CD4-positive, alpha-beta T cell (primary cell): ENCODE measurements at regions not wholly inside any gene's neighbourhood (a gene's known extent, or its start where the extent isn't known, plus 50 kb on each side); places are given as distances from the start of the nearest gene placed in this dataset.

Experiments used
- ATAC-seq: fragments of 200-7000 bp; cut with Tn5 transposase; one replicate; pipeline ENCODE4 v1.10.0; 2022; ENCODE audit warnings: mild to moderate bottlenecking; ENCODE audit not compliant: poor library complexity
- CTCF ChIA-PET: fragments of 350-600 bp; sonication (Branson Sonifier 250); formaldehyde crosslinking; loops from one replicate; lab custom pipeline; 2021; ENCODE audit warnings: antibody characterized with exemption, inconsistent platforms; lab: Charles Lee
- POLR2A ChIA-PET: fragments of 350-600 bp; sonication (Branson Sonifier 250); formaldehyde crosslinking; loops from one replicate; lab custom pipeline; 2021; ENCODE audit warnings: antibody characterized with exemption, inconsistent platforms; lab: Charles Lee
- DNase-seq, 14 experiments: peaks; one replicate each; pipeline ENCODE4 v3.0.0-alpha.2; 2013 to 2020; ENCODE audit warnings: mixed read lengths in 2 of 14
- H3K27ac ChIP-seq, 2 donors: one replicate each; pipeline versions ENCODE4 v1.5.1 to v1.7.0; 2013; ENCODE audit warnings: low read length in 2 of 2, low read depth in 1 of 2, mild to moderate bottlenecking in 1 of 2
- H3K27me3 ChIP-seq, 2 experiments: 1 replicate in 1 of 2; 2 replicates in 1 of 2; pipeline versions ENCODE4 v1.6.1 to v1.7.0; 2013; ENCODE audit warnings: low read length in 2 of 2, control low read depth in 1 of 2, mild to moderate bottlenecking in 1 of 2, moderate library complexity in 1 of 2; ENCODE audit not compliant: insufficient read depth in 2 of 2, control insufficient read depth in 1 of 2
- H3K36me3 ChIP-seq: one replicate; pipeline ENCODE4 v1.6.1; 2013; ENCODE audit warnings: low read length, control low read depth; ENCODE audit not compliant: insufficient read depth
- H3K4me1 ChIP-seq: one replicate; pipeline ENCODE4 v1.6.1; 2013; ENCODE audit warnings: low read length, control low read depth; ENCODE audit not compliant: insufficient read depth
- H3K4me3 ChIP-seq: one replicate; pipeline ENCODE4 v1.5.1; 2013; ENCODE audit warnings: mild to moderate bottlenecking, low read length, moderate library complexity
- H3K9me3 ChIP-seq, 2 experiments: 1 replicate in 1 of 2; 2 replicates in 1 of 2; pipeline versions ENCODE4 v1.6.1 to v1.7.0; 2013; ENCODE audit warnings: low read length in 2 of 2, mild to moderate bottlenecking in 2 of 2, control low read depth in 1 of 2, moderate library complexity in 1 of 2; ENCODE audit not compliant: control insufficient read depth in 1 of 2, insufficient read depth in 1 of 2
- H3K27ac Mint-ChIP-seq: one replicate; pipeline ENCODE4 v1.8.0; 2020; ENCODE audit warnings: mixed read lengths
- H3K27me3 Mint-ChIP-seq: one replicate; pipeline ENCODE4 v1.8.0; 2021; ENCODE audit warnings: mixed read lengths
- H3K36me3 Mint-ChIP-seq: one replicate; pipeline ENCODE4 v1.8.0; 2021; ENCODE audit warnings: low read depth, mixed read lengths
- H3K4me1 Mint-ChIP-seq: one replicate; pipeline ENCODE4 v1.8.0; 2021; ENCODE audit warnings: low read depth, mixed read lengths
- H3K4me3 Mint-ChIP-seq: one replicate; pipeline ENCODE4 v1.8.0; 2020; ENCODE audit warnings: mild to moderate bottlenecking, mixed read lengths
- H3K9me3 Mint-ChIP-seq: one replicate; pipeline ENCODE4 v1.8.0; 2020; ENCODE audit warnings: mixed read lengths
- CTCF ChIP-seq: fragments of 200-600 bp; IDR thresholded peaks from one replicate; pipeline ENCODE4 v1.8.0; 2022; ENCODE audit warnings: antibody characterized with exemption, mild to moderate bottlenecking
- intact Hi-C, 2 experiments: fragments of 100-400 bp; cut with DNase I in 1 of 2; cut with micrococcal nuclease in 1 of 2; formaldehyde crosslinking; loops; one replicate each; pipeline versions ENCODE4 v1.15.1 to v1.9.0; 2023 to 2025; cut with DNase I, micrococcal nuclease

GRCh38 chr4:37503261-37503660 lies 182.9 kb downstream of the RELL1 start:
- no peaks in the 10 kb centered on the region for H3K4me1 ChIP-seq
- intact Hi-C loops, result no loop called here
- no peak for DNase-seq
- H3K9me3 ChIP-seq, result peaks cover 7 to 15% of the 10 kb centered on the region in 2 experiments
- CTCF ChIA-PET, result no interaction called here
- ATAC-seq, result no peak
- H3K9me3 Mint-ChIP-seq, result peaks cover 10% of the 10 kb centered on the region
- peaks cover 57% of the 10 kb centered on the region for H3K27me3 Mint-ChIP-seq
- POLR2A ChIA-PET, result no interaction called here
- no peak overlapping the region for H3K4me3 ChIP-seq
- H3K4me1 Mint-ChIP-seq, result no peaks in the 10 kb centered on the region
- no peak overlapping the region for H3K27ac Mint-ChIP-seq
- no peak for TF ChIP-seq CTCF
- no peak overlapping the region for H3K27ac ChIP-seq
- no peak overlapping the region for H3K4me3 Mint-ChIP-seq
- H3K36me3 Mint-ChIP-seq, result no peaks in the 10 kb centered on the region
- H3K27me3 ChIP-seq, result no peaks in the 10 kb centered on the region
- no peaks in the 10 kb centered on the region for H3K36me3 ChIP-seq

GRCh38 chr4:37502070-37502469 lies 184.1 kb downstream of the RELL1 start:
- H3K9me3 ChIP-seq, result peaks cover 7 to 15% of the 10 kb centered on the region in 2 experiments
- peaks cover 12% of the 10 kb centered on the region for H3K9me3 Mint-ChIP-seq
- H3K4me1 ChIP-seq, result no peaks in the 10 kb centered on the region
- POLR2A ChIA-PET, result no interaction called here
- peaks cover 47% of the 10 kb centered on the region for H3K27me3 Mint-ChIP-seq
- intact Hi-C loops, result no loop called here
- no peak overlapping the region for H3K4me3 ChIP-seq
- ATAC-seq (no peak), DNase-seq (no peak)
- no peaks in the 10 kb centered on the region for H3K36me3 Mint-ChIP-seq
- H3K4me1 Mint-ChIP-seq, result no peaks in the 10 kb centered on the region
- no peaks in the 10 kb centered on the region for H3K27me3 ChIP-seq
- CTCF ChIA-PET, result no interaction called here
- H3K4me3 Mint-ChIP-seq, result no peak overlapping the region
- H3K27ac Mint-ChIP-seq, result no peak overlapping the region
- H3K36me3 ChIP-seq, result no peaks in the 10 kb centered on the region
- no peak for TF ChIP-seq CTCF
- H3K27ac ChIP-seq, result no peak overlapping the region
